ENCODE measurements at regions not wholly inside any gene's neighbourhood (a gene's known extent, or its start where the extent isn't known, plus 50 kb on each side); places are given as distances from the start of the nearest gene placed in this dataset.

DNA sequence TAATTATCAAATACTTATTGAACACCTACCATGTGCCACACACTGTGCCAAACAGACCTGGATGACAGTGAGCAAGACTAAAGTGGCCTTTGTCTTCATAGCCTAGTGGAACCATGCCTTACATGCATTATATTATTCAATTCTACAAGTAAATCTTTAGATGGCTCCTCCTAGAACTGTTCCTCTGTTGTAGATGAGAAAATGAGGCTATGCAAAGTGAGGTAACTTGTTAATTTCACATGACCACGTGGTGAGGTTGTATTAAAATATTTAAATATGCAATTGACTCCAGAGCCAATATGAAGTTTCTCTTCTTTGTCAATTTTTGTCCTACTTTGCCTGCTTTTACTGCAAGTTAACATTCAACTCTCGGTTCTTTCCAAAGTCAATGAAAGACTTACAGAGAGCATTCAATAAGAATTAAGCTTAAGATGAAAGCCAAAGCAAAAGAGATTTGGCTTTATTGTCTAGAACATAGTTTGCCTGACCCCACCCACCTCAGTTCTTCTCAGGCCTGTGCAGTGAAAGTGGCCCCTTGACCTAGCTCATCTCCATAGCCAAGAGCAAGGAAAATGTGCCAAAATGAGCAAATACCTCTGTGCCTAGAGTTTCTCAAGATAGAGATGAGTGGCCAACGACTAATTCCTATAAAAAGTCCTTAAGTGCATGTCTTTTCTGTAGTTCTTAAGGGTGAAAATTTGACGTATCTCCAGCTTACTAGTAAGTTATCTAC, 263.2 kb upstream of the NFIA start:
- Histone ChIP-seq H3K4me3 (ENCODE audit: low read depth, low read length) (no peak overlapping the region), H3K27me3 (ENCODE audit: control insufficient read depth, insufficient read depth, low read length) (no peaks in the 10 kb centered on the region), H3K36me3 (ENCODE audit: control insufficient read depth, insufficient read depth, low read length) (no peaks in the 10 kb centered on the region)
- TF ChIP-seq, protein P1, sequence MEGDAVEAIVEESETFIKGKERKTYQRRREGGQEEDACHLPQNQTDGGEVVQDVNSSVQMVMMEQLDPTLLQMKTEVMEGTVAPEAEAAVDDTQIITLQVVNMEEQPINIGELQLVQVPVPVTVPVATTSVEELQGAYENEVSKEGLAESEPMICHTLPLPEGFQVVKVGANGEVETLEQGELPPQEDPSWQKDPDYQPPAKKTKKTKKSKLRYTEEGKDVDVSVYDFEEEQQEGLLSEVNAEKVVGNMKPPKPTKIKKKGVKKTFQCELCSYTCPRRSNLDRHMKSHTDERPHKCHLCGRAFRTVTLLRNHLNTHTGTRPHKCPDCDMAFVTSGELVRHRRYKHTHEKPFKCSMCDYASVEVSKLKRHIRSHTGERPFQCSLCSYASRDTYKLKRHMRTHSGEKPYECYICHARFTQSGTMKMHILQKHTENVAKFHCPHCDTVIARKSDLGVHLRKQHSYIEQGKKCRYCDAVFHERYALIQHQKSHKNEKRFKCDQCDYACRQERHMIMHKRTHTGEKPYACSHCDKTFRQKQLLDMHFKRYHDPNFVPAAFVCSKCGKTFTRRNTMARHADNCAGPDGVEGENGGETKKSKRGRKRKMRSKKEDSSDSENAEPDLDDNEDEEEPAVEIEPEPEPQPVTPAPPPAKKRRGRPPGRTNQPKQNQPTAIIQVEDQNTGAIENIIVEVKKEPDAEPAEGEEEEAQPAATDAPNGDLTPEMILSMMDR (IDR thresholded peaks at IDR 0.05; ENCODE audit: insufficient read depth, low read length, poor library complexity, severe bottlenecking): no peak
- DNase-seq (ENCODE audit: low read depth): no peak

DNA sequence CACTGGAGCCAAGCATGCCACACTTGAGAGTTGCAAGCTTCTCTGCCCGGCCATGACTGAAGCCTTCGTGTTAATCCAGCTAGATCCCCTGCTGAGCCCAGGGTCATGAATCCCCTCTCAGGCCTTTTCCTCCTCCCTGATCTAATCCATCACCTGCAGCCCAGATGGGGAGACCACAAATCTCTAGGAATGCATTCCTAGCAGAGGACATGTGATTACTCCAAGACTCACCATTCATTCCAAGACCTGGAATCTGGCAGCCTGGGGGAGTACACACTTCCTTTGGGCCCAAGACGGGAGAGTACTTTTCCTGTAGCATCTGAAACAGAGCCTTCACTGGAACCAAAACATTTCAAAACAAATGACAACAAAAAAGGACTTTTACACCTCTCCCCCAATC, 269.3 kb upstream of the NFIA start:
- Histone ChIP-seq H3K36me3 (ENCODE audit: control insufficient read depth, insufficient read depth, low read length) (no peaks in the 10 kb centered on the region), H3K4me3 (ENCODE audit: low read depth, low read length) (no peak overlapping the region), H3K27me3 (ENCODE audit: control insufficient read depth, insufficient read depth, low read length) (no peaks in the 10 kb centered on the region)
- TF ChIP-seq, protein P1 (IDR thresholded peaks at IDR 0.05; ENCODE audit: insufficient read depth, low read length, poor library complexity, severe bottlenecking): no peak
- no peak for DNase-seq (ENCODE audit: low read depth)

DNA sequence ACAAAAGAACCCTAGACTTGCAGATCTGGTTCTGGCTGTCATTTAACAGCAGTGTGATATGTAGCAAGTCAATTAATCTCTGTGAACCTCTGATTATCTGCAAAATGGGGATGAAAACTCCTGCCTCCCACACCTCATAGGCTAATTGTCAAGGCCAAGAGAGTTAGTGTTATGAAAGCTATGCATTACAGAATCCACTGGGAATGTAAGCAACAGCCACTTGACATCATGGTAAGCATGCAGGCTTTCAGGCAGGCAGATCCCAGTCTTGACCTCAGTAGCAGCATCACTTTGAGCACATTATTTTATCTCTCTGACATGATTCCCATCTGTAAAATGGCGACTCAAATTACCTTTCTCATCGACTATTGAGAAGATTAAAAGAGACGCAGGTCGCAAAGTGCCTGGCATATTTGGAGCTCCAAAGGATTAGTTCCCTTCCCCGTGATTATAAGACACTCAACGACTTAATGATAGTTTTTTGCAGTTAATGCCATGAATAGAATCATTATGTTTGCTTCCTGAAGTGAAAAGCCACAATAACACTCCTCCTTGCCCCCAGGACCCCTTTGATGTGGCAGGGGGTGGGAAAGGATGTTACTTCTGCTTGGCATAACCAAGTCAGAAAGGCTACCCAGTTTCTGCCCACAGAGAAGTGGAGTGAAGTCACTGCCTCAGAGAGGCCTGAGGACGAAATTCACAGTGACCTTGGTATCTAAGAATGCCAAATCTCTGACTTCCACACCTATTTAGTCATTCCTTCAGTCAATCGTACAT, 273.0 kb upstream of the NFIA start:
- TF ChIP-seq, protein P1 (IDR thresholded peaks at IDR 0.05; ENCODE audit: insufficient read depth, low read length, poor library complexity, severe bottlenecking): no peak

GRCh38 chr1:60808676-60809075, 273.7 kb upstream of the NFIA start:
- TF ChIP-seq, protein P1 (IDR thresholded peaks at IDR 0.05; ENCODE audit: insufficient read depth, low read length, poor library complexity, severe bottlenecking): no peak
- no peak for DNase-seq (ENCODE audit: low read depth)

More for the DNA sequence above, 273.0 kb upstream of the NFIA start:
- Histone ChIP-seq H3K36me3 (ENCODE audit: control insufficient read depth, insufficient read depth, low read length) (no peaks in the 10 kb centered on the region), H3K27me3 (ENCODE audit: control insufficient read depth, insufficient read depth, low read length) (no peaks in the 10 kb centered on the region), H3K4me3 (ENCODE audit: low read depth, low read length) (no peak overlapping the region)
- DNase-seq (ENCODE audit: low read depth): no peak

DNA sequence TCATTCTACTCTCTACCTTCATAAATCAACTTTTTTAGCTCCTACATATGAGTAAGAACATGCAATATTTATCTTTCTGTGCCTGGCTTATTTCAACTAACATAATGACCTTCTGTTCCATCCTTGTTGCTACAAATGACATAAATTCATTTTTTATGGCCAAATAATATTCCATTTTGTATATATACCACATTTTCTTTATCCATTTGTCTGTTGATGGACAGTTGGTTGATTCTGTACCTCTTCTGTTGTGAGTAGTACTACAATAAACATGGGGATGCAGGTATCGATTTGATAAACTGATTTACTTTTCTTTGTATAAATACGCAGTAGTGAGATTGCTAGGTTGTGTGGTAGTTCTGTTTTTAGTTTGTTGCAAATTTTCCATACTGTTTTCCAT, 279.5 kb upstream of the NFIA start:
- Histone ChIP-seq H3K27me3 (ENCODE audit: control insufficient read depth, insufficient read depth, low read length) (no peaks in the 10 kb centered on the region), H3K36me3 (ENCODE audit: control insufficient read depth, insufficient read depth, low read length) (no peaks in the 10 kb centered on the region), H3K4me3 (ENCODE audit: low read depth, low read length) (no peak overlapping the region)
- TF ChIP-seq, protein P1 (IDR thresholded peaks at IDR 0.05; ENCODE audit: insufficient read depth, low read length, poor library complexity, severe bottlenecking): no peak
- no peak for DNase-seq (ENCODE audit: low read depth)

More at GRCh38 chr1:60808676-60809075, 273.7 kb upstream of the NFIA start:
- H3K27me3 ChIP-seq (ENCODE audit: control insufficient read depth, insufficient read depth, low read length): no peaks in the 10 kb centered on the region
- no peaks in the 10 kb centered on the region for H3K36me3 ChIP-seq (ENCODE audit: control insufficient read depth, insufficient read depth, low read length)
- no peak overlapping the region for H3K4me3 ChIP-seq (ENCODE audit: low read depth, low read length)

Data from kidney epithelial cell (primary cell).